ENCODE measurements at regions not wholly inside any gene's neighbourhood (a gene's known extent, or its start where the extent isn't known, plus 50 kb on each side); places are given as distances from the start of the nearest gene placed in this dataset.
"Not testable (repeated sequence)": the region's sequence is repeated elsewhere in the genome, so short reads cannot be mapped to it uniquely, and the experiment has no call there.

DNA sequence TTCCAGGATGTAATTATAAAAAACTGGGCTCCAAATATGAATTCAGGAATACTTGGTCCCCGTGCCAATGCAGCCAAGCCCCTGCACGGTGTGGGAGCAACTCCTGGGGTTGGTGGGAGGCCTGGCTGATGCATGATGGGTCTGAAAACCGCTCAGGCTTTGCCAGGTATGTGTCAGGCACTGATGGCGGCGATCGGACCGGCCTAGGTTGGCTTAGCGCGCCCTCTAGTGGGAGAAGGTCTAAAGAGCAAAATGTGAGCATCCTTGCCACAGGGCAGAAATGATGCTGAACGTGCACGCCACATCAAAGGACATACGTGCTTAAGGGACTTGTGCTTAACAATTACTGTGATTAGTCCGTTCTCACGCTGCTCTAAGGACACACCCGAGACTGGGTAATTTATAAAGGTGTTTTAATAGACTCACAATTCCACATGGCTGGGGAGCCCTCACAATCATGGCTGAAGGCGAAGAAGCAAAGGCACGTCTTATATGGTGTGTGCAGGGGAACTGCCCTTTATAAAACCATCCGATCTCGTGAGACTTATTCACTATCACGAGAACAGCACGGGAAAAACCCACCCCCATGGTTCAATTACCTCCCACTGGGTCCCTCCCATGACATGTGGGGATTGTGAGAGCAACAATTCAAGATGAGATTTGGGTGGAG, 196.2 kb upstream of the PLGLB1 start:
- TF ChIP-seq, protein P1, sequence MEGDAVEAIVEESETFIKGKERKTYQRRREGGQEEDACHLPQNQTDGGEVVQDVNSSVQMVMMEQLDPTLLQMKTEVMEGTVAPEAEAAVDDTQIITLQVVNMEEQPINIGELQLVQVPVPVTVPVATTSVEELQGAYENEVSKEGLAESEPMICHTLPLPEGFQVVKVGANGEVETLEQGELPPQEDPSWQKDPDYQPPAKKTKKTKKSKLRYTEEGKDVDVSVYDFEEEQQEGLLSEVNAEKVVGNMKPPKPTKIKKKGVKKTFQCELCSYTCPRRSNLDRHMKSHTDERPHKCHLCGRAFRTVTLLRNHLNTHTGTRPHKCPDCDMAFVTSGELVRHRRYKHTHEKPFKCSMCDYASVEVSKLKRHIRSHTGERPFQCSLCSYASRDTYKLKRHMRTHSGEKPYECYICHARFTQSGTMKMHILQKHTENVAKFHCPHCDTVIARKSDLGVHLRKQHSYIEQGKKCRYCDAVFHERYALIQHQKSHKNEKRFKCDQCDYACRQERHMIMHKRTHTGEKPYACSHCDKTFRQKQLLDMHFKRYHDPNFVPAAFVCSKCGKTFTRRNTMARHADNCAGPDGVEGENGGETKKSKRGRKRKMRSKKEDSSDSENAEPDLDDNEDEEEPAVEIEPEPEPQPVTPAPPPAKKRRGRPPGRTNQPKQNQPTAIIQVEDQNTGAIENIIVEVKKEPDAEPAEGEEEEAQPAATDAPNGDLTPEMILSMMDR (IDR thresholded peaks at IDR 0.05), result not testable (repeated sequence)
- TF ChIP-seq POLR2A (IDR thresholded peaks at IDR 0.05); POLR2AphosphoS5 (IDR thresholded peaks at IDR 0.05; ENCODE audit: insufficient read depth in 1 of 2, low read depth in 1 of 2): not testable (repeated sequence)
